ENCODE measurements at regions not wholly inside any gene's neighbourhood (a gene's known extent, or its start where the extent isn't known, plus 50 kb on each side); places are given as distances from the start of the nearest gene placed in this dataset.
"Not testable (repeated sequence)": the region's sequence is repeated elsewhere in the genome, so short reads cannot be mapped to it uniquely, and the experiment has no call there.

DNA sequence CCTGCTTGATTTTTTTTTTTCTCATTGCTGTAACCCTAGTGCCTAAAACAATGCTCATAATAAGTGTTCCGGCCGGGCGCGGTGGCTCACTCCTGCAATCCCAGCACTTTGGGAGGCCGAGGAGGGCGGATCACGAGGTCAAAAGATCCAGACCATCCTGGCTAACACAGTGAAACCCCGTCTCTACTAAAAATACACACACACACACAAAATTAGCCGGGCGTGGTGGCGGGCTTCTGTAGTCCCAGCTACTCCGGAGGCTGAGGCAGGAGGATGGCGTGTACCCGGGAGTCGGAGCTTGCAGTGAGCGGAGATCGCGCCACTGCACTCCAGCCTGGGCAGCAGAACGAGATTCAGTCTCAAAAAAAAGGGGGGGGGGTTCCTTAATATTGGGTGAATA, 214.0 kb upstream of the HSF2 start:
- TF ChIP-seq TEAD3 (CRISPR knock-in tag; optimal IDR thresholded peaks at IDR 0.05; ENCODE audit: borderline replicate concordance); ZBTB20 (CRISPR knock-in tag; IDR thresholded peaks at IDR 0.05; ENCODE audit: borderline replicate concordance, low read depth); GPN1 (CRISPR knock-in tag; IDR thresholded peaks at IDR 0.05; ENCODE audit: borderline replicate concordance); TEF (CRISPR knock-in tag; IDR thresholded peaks at IDR 0.05); RAD21 (CRISPR knock-in tag; IDR thresholded peaks at IDR 0.05); ZNF546 (CRISPR knock-in tag; conservative IDR thresholded peaks at IDR 0.05); NFE2L1 (CRISPR knock-in tag; IDR thresholded peaks at IDR 0.05; ENCODE audit: borderline replicate concordance); AHR (CRISPR knock-in tag; IDR thresholded peaks at IDR 0.05); KLF16 (CRISPR knock-in tag; IDR thresholded peaks at IDR 0.05); ZNF615 (CRISPR knock-in tag; IDR thresholded peaks at IDR 0.05; ENCODE audit: borderline replicate concordance): not testable (repeated sequence)
- TF ChIP-seq, protein P1, sequence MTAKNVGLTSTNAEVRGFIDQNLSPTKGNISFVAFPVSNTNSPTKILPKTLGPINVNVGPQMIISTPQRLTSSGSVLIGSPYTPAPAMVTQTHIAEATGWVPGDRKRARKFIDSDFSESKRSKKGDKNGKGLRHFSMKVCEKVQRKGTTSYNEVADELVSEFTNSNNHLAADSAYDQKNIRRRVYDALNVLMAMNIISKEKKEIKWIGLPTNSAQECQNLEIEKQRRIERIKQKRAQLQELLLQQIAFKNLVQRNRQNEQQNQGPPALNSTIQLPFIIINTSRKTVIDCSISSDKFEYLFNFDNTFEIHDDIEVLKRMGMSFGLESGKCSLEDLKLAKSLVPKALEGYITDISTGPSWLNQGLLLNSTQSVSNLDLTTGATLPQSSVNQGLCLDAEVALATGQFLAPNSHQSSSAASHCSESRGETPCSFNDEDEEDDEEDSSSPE (CRISPR knock-in tag; IDR thresholded peaks at IDR 0.05) = not testable (repeated sequence)
